Panc1 (cell line): ENCODE measurements at regions not wholly inside any gene's neighbourhood (a gene's known extent, or its start where the extent isn't known, plus 50 kb on each side); places are given as distances from the start of the nearest gene placed in this dataset.

Experiments used
- ATAC-seq: fragments of 200-7000 bp; cut with Tn5 transposase; 2 replicates; pipeline ENCODE4 v1.9.1; 2020; ENCODE audit warnings: mild to moderate bottlenecking, moderate library complexity
- BruUV-seq: library from RNA; stranded (reverse); fragments of 400-500 nt; replicated peaks from 2 replicates; lab custom pipeline; 2021; lab: Mats Ljungman, UMichigan
- CTCF ChIA-PET: fragments of 300-600 bp; sonication (Branson Sonifier 250); formaldehyde crosslinking; loops from one replicate; lab custom pipeline; 2022; ENCODE audit warnings: antibody characterized with exemption; lab: Charles Lee
- POLR2A ChIA-PET: fragments of 300-600 bp; sonication (Branson Sonifier 250); formaldehyde crosslinking; loops from one replicate; lab custom pipeline; 2022; ENCODE audit warnings: antibody characterized with exemption; lab: Charles Lee
- DNase-seq: peaks from one replicate; pipeline ENCODE4 v3.0.0-alpha.2; 2010; ENCODE audit warnings: low read depth, low spot score
- H3K27ac ChIP-seq: 2 replicates; pipeline ENCODE4 v1.5.1; 2011; ENCODE audit warnings: mild to moderate bottlenecking, low read length, inconsistent platforms
- H3K27me3 ChIP-seq: fragments of 200-500 bp; sonication (Bioruptor generic); 2 replicates; pipeline ENCODE4 v1.6.0; 2014; ENCODE audit warnings: low read length, inconsistent platforms; ENCODE audit not compliant: control insufficient read depth, insufficient read depth
- H3K36me3 ChIP-seq: fragments of 200-500 bp; sonication (Bioruptor generic); 2 replicates; pipeline ENCODE4 v1.5.1; 2014; ENCODE audit warnings: inconsistent platforms, mild to moderate bottlenecking, low read length, moderate library complexity; ENCODE audit not compliant: control insufficient read depth, insufficient read depth
- H3K4me1 ChIP-seq: 2 replicates; pipeline ENCODE4 v1.5.1; 2011; ENCODE audit warnings: inconsistent platforms, mild to moderate bottlenecking, low read length, moderate library complexity; ENCODE audit not compliant: control insufficient read depth, insufficient read depth
- H3K4me3 ChIP-seq, 2 experiments: 2 replicates each; pipeline ENCODE4 v1.5.1; 2011 to 2012; ENCODE audit warnings: low read depth in 2 of 2, low read length in 2 of 2, mild to moderate bottlenecking in 2 of 2, inconsistent platforms in 1 of 2, moderate library complexity in 1 of 2
- H3K9me3 ChIP-seq: fragments of 200-500 bp; sonication (Bioruptor generic); 2 replicates; pipeline ENCODE4 v1.5.1; 2014; ENCODE audit warnings: low read depth, mild to moderate bottlenecking, inconsistent platforms, low read length, moderate library complexity; ENCODE audit not compliant: control insufficient read depth, insufficient read depth
- POLR2AphosphoS5 ChIP-seq: IDR thresholded peaks from 2 replicates; pipeline ENCODE4 v1.6.1; 2012; ENCODE audit warnings: mild to moderate bottlenecking, low read depth, low read length, moderate library complexity
- SIN3A ChIP-seq: IDR thresholded peaks from 2 replicates; pipeline ENCODE4 v1.6.1; 2012; ENCODE audit warnings: low read depth, mild to moderate bottlenecking, low read length, moderate library complexity, borderline replicate concordance; ENCODE audit not compliant: insufficient read depth
- TCF7L2 ChIP-seq: IDR thresholded peaks from 2 replicates; pipeline ENCODE4 v1.6.1; 2011; ENCODE audit warnings: mild to moderate bottlenecking, low read depth, low read length, inconsistent platforms
- in situ Hi-C: cut with HindIII; loops from 2 replicates; pipeline ENCODE4 v1.10.0; 2016; ENCODE audit warnings: low sequenced_read_pairs, low pct_unique_long_range_greater_than_20kb
- intact Hi-C: fragments of 100-400 bp; cut with micrococcal nuclease; formaldehyde crosslinking; loops from one replicate; pipeline ENCODE4 v1.10.0; 2022; ENCODE audit not compliant: unreplicated experiment
- TF ChIP-seq, protein P1 (sequence below), 2 experiments: IDR thresholded peaks; 2 replicates each; pipeline ENCODE4 v1.6.1; 2011 to 2012; ENCODE audit warnings: low read depth in 2 of 2, control low read depth in 1 of 2, low read length in 1 of 2, mild to moderate bottlenecking in 1 of 2, moderate library complexity in 1 of 2; ENCODE audit not compliant: insufficient read depth in 1 of 2
- TF ChIP-seq, protein P2 (sequence below): fragments of 450-650 bp; IDR thresholded peaks from 2 replicates; pipeline ENCODE4 v1.5.1; 2017; ENCODE audit warnings: mild to moderate bottlenecking

DNA sequence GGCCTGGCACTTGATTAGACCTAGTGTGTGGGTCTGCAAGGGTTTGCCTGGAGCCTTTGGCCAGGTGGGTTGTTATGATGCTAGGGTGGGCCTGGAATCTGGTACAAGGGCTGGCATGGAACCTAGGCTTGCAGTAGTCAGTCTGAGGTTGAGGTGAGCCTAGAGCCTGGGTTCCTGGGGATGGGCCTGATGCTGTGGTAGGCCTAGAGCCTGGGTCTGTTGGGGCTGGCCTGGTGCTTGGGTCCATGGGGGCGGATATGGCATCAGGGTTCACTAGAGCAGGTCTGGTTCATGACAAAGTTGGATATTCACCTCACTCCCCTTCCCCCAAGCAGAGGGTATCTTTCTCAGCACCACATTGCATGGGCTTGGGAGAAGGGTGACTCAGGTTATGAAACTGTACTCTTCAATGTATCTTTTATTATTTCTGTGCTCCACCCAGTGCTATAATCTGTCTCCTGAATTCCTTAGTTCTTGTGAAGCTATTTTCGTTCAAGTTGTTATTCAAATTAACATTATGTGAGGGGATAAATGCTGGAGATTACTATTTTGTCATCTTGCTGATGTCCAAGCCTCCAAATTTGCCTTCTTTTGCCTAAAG, 274.4 kb downstream of the NFKBIZ start:
- no peak for TF ChIP-seq POLR2AphosphoS5
- intact Hi-C loops (no loop called here), in situ Hi-C loops (no loop called here)
- POLR2A ChIA-PET: no interaction called here
- H3K9me3 ChIP-seq: peaks cover 20% of the 10 kb centered on the region; the same call in 1 of the 2 replicates
- no peaks in the 10 kb centered on the region for H3K4me1 ChIP-seq
- ATAC-seq (no peak), DNase-seq (no peak)
- no peak overlapping the region for H3K27ac ChIP-seq
- H3K4me3 ChIP-seq: no peak overlapping the region
- H3K36me3 ChIP-seq: no peaks in the 10 kb centered on the region
- CTCF ChIA-PET: no interaction called here
- H3K27me3 ChIP-seq: no peaks in the 10 kb centered on the region
- no TSS peak for BruUV-seq

DNA sequence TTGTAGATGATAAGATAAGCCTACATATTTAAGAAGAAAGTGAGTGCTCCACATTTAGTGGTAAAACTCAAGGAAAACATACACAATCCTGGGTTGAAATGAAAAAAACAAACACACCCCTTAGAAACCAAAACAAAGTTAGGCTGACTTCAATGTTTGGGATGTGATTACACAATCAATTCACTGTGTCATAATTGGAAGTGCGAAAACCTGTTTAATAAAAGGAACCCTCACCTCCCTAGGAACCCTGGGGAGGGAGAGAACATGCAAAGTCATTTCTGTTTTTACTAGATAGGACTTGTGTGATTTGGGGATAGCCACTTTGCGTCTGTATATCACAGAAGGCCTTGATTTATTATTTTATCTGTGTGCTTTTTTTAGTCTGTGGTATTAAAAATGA, 275.0 kb downstream of the NFKBIZ start:
- H3K9me3 ChIP-seq: peaks cover 20% of the 10 kb centered on the region; the same call in 1 of the 2 replicates
- H3K4me3 ChIP-seq: no peak overlapping the region
- POLR2A ChIA-PET: no interaction called here
- no peaks in the 10 kb centered on the region for H3K27me3 ChIP-seq
- no peak overlapping the region for H3K27ac ChIP-seq
- no peak for DNase-seq
- H3K4me1 ChIP-seq: no peaks in the 10 kb centered on the region
- ATAC-seq: no peak
- in situ Hi-C loops (no loop called here), intact Hi-C loops (no loop called here)
- no TSS peak for BruUV-seq
- CTCF ChIA-PET: no interaction called here
- no peak for TF ChIP-seq POLR2AphosphoS5
- TF ChIP-seq, protein P1, sequence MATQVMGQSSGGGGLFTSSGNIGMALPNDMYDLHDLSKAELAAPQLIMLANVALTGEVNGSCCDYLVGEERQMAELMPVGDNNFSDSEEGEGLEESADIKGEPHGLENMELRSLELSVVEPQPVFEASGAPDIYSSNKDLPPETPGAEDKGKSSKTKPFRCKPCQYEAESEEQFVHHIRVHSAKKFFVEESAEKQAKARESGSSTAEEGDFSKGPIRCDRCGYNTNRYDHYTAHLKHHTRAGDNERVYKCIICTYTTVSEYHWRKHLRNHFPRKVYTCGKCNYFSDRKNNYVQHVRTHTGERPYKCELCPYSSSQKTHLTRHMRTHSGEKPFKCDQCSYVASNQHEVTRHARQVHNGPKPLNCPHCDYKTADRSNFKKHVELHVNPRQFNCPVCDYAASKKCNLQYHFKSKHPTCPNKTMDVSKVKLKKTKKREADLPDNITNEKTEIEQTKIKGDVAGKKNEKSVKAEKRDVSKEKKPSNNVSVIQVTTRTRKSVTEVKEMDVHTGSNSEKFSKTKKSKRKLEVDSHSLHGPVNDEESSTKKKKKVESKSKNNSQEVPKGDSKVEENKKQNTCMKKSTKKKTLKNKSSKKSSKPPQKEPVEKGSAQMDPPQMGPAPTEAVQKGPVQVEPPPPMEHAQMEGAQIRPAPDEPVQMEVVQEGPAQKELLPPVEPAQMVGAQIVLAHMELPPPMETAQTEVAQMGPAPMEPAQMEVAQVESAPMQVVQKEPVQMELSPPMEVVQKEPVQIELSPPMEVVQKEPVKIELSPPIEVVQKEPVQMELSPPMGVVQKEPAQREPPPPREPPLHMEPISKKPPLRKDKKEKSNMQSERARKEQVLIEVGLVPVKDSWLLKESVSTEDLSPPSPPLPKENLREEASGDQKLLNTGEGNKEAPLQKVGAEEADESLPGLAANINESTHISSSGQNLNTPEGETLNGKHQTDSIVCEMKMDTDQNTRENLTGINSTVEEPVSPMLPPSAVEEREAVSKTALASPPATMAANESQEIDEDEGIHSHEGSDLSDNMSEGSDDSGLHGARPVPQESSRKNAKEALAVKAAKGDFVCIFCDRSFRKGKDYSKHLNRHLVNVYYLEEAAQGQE (IDR thresholded peaks at IDR 0.05; ENCODE audit: insufficient read depth in 1 of 2, low read depth in 2 of 2, low read length in 1 of 2): no peak
- TF ChIP-seq, protein P2, sequence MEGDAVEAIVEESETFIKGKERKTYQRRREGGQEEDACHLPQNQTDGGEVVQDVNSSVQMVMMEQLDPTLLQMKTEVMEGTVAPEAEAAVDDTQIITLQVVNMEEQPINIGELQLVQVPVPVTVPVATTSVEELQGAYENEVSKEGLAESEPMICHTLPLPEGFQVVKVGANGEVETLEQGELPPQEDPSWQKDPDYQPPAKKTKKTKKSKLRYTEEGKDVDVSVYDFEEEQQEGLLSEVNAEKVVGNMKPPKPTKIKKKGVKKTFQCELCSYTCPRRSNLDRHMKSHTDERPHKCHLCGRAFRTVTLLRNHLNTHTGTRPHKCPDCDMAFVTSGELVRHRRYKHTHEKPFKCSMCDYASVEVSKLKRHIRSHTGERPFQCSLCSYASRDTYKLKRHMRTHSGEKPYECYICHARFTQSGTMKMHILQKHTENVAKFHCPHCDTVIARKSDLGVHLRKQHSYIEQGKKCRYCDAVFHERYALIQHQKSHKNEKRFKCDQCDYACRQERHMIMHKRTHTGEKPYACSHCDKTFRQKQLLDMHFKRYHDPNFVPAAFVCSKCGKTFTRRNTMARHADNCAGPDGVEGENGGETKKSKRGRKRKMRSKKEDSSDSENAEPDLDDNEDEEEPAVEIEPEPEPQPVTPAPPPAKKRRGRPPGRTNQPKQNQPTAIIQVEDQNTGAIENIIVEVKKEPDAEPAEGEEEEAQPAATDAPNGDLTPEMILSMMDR: no peak
- no peak for TF ChIP-seq SIN3A
- no peak for TF ChIP-seq TCF7L2
- H3K36me3 ChIP-seq: no peaks in the 10 kb centered on the region

DNA sequence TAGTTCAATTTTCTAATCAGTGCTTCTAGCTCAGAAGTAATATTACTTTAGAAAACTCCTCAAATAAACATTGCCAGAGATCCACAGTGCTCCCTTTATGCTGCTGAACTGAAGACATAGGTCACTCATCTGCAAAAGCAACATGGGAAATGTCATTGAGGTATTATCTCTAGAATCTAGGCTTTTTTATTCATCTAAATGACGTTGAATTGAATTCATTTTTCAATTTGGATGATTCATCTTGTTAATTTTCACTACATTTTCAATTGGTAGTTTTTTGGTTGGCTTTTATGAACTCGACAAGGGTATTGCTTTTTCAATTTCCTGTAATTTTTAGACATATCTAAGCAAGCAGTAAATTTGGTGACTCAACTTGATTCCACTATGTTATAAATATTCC, 275.4 kb downstream of the NFKBIZ start:
- intact Hi-C loops (no loop called here), in situ Hi-C loops (no loop called here)
- ATAC-seq: no peak
- Histone ChIP-seq H3K27me3 (no peaks in the 10 kb centered on the region), H3K36me3 (no peaks in the 10 kb centered on the region), H3K4me3 (no peak overlapping the region), H3K4me1 (no peaks in the 10 kb centered on the region), H3K9me3 (peaks cover 20% of the 10 kb centered on the region; the same call in 1 of the 2 replicates), H3K27ac (no peak overlapping the region)
- CTCF ChIA-PET: interaction anchor here (0.7 kb wide), 1 partner anchor 104 kb away, joined by 3 read pairs; no protein-coding TSS in a partner anchor
- TF ChIP-seq SIN3A: no peak
- no peak for TF ChIP-seq TCF7L2
- TF ChIP-seq, protein P1 (IDR thresholded peaks at IDR 0.05; ENCODE audit: insufficient read depth in 1 of 2, low read depth in 2 of 2, low read length in 1 of 2): no peak
- no peak for TF ChIP-seq POLR2AphosphoS5
- TF ChIP-seq, protein P2: no peak
- POLR2A ChIA-PET: no interaction called here
- no TSS peak for BruUV-seq
- DNase-seq: no peak
